OCI-M2 (cell line): ENCODE measurements at regions not wholly inside any gene's neighbourhood (a gene's known extent, or its start where the extent isn't known, plus 50 kb on each side); places are given as distances from the start of the nearest gene placed in this dataset.
"Not testable (repeated sequence)": the region's sequence is repeated elsewhere in the genome, so short reads cannot be mapped to it uniquely, and the experiment has no call there.

Experiments used
- DNase-seq: peaks from one replicate; lab custom pipeline; 2025; ENCODE audit not compliant: unreplicated experiment; lab: John Stamatoyannopoulos, UW

DNA sequence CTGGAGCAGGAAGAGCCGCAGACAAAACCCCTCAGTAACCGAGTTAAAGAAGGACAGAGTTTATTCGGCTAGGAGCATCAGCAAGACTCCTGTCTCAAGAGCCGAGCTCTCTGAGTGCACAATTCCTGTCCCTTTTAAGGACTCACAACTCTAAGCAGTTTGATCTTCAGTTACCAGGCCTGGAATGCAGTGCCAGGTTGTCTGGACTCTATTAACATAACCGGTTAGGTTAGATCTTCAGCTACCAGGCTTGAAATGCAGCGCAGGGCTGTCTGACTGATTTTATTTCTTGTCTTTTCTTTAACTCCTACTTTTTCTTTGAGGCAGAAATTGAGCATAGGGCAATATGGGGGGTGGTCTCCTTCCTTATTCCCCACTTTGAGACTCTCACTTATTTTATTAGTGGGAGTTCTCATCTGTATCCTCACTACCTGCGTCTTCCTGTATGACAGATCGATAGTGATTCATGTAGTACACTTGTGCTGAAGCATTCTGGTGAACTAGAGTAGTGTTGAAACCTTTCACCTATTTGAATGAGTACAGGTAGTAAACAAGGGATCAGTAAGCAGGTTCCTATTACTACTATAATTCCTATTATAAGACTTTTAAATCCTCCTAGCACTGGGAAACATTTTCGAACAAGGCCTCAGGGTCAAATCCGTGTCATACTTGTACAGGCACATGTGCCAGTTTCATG lies 325.0 kb downstream of the CGGBP1 start:
- no peak for DNase-seq

DNA sequence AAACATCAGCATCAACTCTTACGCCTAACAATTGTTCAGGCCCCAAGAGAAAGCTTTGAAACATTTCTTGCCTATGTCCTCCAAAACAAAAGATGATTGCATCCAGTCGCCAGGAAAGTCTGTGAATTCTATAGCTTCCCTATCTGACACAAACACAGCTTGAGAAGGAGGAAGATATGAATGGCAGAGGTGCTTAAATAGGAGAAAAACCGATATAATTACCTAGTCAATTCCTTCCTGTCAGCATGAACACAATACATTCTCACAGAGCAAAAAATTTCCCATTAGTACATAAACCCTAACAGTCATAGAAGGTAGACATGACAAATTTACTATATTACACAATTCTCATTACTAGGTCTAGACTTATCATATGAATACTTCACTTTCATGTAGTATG lies 326.5 kb downstream of the CGGBP1 start:
- no peak for DNase-seq

GRCh38 chr3:87727783-87728182 lies 331.0 kb downstream of the CGGBP1 start:
- DNase-seq: no peak

DNA sequence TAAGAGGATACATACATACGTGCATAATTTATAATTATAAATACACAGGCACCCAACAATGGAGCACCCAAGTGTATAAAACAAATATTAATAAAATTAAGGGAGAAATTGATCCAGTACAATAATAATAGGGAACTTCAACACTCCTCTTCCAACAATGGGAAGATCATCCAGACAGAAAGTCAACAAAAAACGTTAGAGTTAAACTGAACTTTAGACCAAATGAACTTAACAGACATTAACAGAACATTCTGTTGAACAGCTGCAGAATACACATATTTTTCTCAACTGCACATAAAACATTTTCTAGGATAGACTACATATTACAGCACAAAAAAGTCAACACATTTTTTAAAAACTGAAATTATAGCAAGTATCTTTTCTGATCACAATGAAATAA lies 339.7 kb downstream of the CGGBP1 start:
- no peak for DNase-seq

GRCh38 chr3:87710511-87710910 lies 348.3 kb downstream of the CGGBP1 start:
- DNase-seq: no peak

DNA sequence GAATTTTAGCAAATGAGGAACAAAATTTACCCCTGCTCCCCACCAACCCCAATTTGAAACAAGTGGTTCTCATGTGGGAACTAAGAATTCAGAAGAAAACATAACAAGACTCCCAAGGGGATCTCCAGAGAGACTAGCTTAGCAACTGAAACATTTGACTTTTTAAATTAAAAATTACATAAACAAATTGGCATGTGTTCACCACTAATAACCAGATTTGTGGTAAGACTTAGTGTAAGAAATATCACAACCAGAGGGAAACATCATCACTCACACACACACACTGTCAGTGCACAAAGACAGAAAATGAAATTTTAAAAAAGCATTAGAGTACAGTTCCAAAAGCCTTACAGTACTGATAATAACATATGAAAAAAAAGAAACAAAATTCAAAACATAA lies 348.8 kb downstream of the CGGBP1 start:
- DNase-seq: no peak

DNA sequence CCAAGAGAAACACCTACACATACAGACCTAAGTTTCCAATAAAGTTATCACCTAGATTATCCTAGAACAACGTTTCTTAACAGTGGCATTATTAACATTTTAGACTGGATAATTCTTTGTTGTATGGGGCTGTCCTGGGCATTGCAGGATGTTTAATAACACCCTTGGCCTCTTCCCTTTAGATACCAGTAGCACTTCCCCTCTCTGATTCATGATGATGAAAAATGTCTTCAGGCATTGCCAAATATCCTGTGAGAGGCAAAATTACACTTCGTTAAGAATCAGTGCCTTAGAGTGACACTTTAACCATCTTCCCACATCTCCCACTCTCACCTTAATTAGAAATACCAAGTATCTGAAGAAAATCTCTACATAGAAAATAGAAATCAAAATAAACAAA lies 352.6 kb downstream of the CGGBP1 start:
- DNase-seq: no peak

DNA sequence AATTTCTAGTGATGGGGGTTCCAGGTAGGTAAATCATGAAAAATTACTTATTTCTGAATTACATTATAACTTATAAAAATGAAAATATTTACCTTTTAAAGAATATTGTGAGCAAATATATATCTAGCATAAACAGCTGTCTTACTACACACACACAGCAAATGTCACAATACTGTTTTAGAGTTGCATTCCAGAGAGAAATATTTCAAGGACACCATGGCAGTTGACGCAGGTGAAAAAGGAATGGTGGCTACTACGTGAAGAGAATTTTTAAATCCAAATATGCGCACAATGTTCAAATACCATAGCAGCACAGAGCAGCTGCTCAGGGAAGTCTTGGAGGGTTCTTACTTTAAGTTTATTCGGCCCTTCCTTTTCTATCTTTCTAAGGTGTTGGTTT lies 356.2 kb downstream of the CGGBP1 start:
- DNase-seq: no peak

- no peak for DNase-seq
Measured at GRCh38 chr3:87696124-87697013, 362.4 kb downstream of the CGGBP1 start.

- no peak for DNase-seq
Measured at GRCh38 chr3:87694678-87695077, 364.1 kb downstream of the CGGBP1 start.

DNA sequence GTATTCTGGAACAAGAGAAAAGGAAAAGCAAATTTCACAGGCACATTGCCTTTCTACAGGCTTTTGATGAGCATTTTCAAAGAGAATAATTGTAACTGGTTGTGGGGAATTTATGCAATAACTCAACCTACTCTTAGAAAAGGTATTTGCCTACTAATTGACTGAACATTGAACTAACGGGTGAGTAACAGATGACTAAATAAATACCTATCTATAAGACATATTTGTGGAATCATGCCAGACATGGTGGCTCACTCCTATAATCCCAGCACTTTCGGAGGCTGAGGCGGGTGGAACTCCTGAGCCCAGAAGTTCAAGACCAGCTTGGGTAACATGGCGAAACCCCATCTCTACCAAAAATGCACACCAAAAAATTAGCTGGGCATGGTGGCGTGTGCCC lies 367.7 kb downstream of the CGGBP1 start:
- no peak for DNase-seq

GRCh38 chr3:87678984-87679660 lies 379.7 kb downstream of the CGGBP1 start:
- DNase-seq: not testable (repeated sequence)

GRCh38 chr3:87674397-87675161 lies 384.2 kb downstream of the CGGBP1 start:
- no peak for DNase-seq

GRCh38 chr3:87673132-87673531 lies 385.7 kb downstream of the CGGBP1 start:
- no peak for DNase-seq

DNA sequence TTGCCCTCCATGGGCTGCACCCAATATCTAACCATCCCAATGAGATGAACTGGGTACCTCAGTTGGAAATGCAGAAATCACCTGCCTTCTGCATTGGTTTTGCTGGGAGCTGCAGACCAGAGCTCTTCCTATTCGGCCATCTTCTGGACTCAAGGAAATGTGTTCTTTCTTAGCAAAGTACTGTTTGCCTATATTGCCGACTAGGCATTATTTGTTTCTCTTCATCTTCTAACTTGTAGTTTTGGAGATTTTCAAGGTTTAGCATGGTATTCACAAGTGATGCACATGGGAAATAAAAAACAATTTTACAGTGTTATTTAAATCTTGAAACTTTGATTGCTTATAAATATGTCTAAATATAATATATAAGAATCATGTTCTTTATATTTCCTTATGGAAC lies 377.8 kb upstream of the POU1F1 start:
- DNase-seq: no peak

DNA sequence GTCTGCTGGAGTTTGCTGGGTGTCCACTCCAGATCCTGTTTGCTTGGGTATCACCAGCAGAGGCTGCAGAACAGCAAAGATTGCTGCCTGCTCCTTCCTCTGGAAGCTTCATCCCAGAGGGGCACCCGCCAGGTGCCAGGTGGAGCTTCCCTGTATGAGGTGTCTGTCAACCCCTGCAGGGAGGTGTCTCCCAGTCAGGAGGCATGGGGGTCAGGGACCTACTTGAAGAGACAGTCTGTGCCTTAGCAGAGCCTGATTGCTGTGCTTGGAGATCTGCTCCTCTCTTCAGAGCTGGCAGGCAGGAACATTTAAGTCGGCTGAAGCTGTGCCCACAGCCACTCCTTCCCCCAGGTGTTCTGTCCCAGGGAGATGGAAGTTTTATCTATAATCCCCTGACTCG lies 376.8 kb upstream of the POU1F1 start:
- not testable (repeated sequence) for DNase-seq

DNA sequence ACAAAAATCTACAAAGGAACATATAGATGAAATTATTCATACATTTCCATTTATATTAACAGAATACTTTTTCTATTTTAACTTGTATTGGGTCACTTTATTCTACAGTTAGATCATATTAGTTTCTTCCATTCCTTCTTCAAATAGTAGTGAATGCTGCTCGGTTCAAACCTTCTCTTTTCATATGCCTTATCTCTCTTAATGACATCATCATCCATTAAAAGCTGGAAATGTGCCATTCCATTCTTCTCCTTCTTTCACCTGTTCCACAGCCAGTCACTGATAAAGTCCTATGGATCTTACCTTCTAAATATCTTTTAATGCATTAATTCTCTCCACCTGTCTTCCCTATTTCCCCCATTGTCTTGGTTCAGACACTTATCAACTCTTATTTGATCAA lies 358.0 kb upstream of the POU1F1 start:
- no peak for DNase-seq

DNA sequence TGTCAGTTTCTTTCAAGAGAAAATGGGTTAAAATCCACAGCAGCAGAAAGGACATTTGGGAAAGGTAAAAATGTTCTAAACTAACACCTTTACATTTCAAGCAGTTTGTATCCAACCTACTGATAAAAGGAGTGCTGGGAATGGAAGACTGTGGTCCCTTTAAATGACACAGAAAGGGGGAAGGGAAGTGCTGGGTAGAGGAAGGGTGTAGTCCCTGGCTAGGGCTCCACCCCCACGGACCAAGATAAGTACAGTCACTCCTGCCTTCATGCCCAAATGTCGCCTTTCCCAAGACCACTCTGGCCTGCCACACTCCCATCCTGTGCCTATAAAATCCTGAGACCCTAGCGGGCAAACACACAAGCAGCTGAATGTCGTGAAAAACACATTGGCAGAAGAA lies 350.9 kb upstream of the POU1F1 start:
- no peak for DNase-seq

GRCh38 chr3:87626546-87626945 lies 350.2 kb upstream of the POU1F1 start:
- no peak for DNase-seq

GRCh38 chr3:87625876-87626275 lies 349.5 kb upstream of the POU1F1 start:
- DNase-seq: no peak

- DNase-seq: no peak
Measured at GRCh38 chr3:87624860-87625259, 348.5 kb upstream of the POU1F1 start.
